Ovary (tissue), 7 donors: ENCODE measurements at regions not wholly inside any gene's neighbourhood (a gene's known extent, or its start where the extent isn't known, plus 50 kb on each side); places are given as distances from the start of the nearest gene placed in this dataset.

Experiments used
- DNase-seq, 5 donors: peaks; one replicate each; pipeline ENCODE4 v3.0.0-alpha.2; 2019 to 2020
- H3K27ac ChIP-seq, 2 donors: fragments of 200-600 bp; one replicate each; pipeline versions ENCODE4 v1.5.1 to v1.8.0; 2019 to 2022
- H3K27me3 ChIP-seq: fragments of 200-600 bp; one replicate; pipeline ENCODE4 v1.8.0; 2022
- H3K36me3 ChIP-seq: fragments of 200-600 bp; sonication (generic); one replicate; pipeline ENCODE4 v1.5.1; 2019
- H3K4me1 ChIP-seq: one replicate; pipeline ENCODE4 v1.8.1; 2013; ENCODE audit warnings: mild to moderate bottlenecking, moderate library complexity; ENCODE audit not compliant: insufficient read depth
- H3K4me3 ChIP-seq: fragments of 200-600 bp; sonication (generic); one replicate; pipeline ENCODE4 v1.5.1; 2017
- H3K9me3 ChIP-seq, 2 donors: fragments of 200-600 bp in 1 of 2; sonication (generic) in 1 of 2; one replicate each; pipeline versions ENCODE4 v1.5.1 to v1.8.1; 2013 to 2019; ENCODE audit warnings: mild to moderate bottlenecking in 1 of 2, moderate library complexity in 1 of 2
- EP300 ChIP-seq: sonication (generic); formaldehyde crosslinking; IDR thresholded peaks from one replicate; pipeline ENCODE4 v1.6.1; 2017; ENCODE audit warnings: antibody characterized with exemption
- POLR2A ChIP-seq: fragments of 450-650 bp; IDR thresholded peaks from one replicate; pipeline ENCODE4 v1.6.1; 2017; ENCODE audit warnings: antibody characterized with exemption, mild to moderate bottlenecking, moderate library complexity
- WGBS, 3 donors: extraction: QIAGEN DNeasy Blood & Tissue Kit in 1 of 3; methylation state at CpG; one replicate each; pipeline versions ENCODE4 v1.1.5 to v1.1.7; 2013 to 2017; 5-methylcytosine and 5-hydroxymethylcytosine counted together
- intact Hi-C, 4 donors: fragments of 100-400 bp; cut with DNase I; formaldehyde crosslinking; loops; one replicate each; pipeline versions ENCODE4 v1.11.0 to v1.15.1; 2022 to 2023
- TF ChIP-seq, protein P1 (sequence below), 3 donors: fragments of 450-650 bp in 2 of 3; fragments of 200-600 bp in 1 of 3; IDR thresholded peaks; one replicate each; pipeline versions ENCODE4 v1.5.1 to v1.8.0; 2016 to 2022; ENCODE audit warnings: antibody characterized with exemption in 3 of 3, mild to moderate bottlenecking in 1 of 3
- donor health status: DM: no; HTN: no; CAD: no; lungs with moderate emphysema.
- donor health status: DM: no; HTN: no; CAD: no.
- donor health status: Bipolar disorder and iron deficiency.
- donor health status: DM: no; HTN: no; CAD: no.
- donor health status: DM: yes; HTN: yes; CAD: no.

- no peaks in the 10 kb centered on the region for H3K36me3 ChIP-seq
- H3K4me3 ChIP-seq, result no peak overlapping the region
- no peaks in the 10 kb centered on the region for H3K4me1 ChIP-seq
- TF ChIP-seq, protein P1, sequence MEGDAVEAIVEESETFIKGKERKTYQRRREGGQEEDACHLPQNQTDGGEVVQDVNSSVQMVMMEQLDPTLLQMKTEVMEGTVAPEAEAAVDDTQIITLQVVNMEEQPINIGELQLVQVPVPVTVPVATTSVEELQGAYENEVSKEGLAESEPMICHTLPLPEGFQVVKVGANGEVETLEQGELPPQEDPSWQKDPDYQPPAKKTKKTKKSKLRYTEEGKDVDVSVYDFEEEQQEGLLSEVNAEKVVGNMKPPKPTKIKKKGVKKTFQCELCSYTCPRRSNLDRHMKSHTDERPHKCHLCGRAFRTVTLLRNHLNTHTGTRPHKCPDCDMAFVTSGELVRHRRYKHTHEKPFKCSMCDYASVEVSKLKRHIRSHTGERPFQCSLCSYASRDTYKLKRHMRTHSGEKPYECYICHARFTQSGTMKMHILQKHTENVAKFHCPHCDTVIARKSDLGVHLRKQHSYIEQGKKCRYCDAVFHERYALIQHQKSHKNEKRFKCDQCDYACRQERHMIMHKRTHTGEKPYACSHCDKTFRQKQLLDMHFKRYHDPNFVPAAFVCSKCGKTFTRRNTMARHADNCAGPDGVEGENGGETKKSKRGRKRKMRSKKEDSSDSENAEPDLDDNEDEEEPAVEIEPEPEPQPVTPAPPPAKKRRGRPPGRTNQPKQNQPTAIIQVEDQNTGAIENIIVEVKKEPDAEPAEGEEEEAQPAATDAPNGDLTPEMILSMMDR (IDR thresholded peaks at IDR 0.05), result no peak
- TF ChIP-seq POLR2A (no peak), EP300 (no peak)
- DNase-seq, result no peak
- H3K27ac ChIP-seq, result no peak overlapping the region
- H3K27me3 ChIP-seq, result no peaks in the 10 kb centered on the region
- 54 to 77% (median 58%) methylated on average over 1 of the region's 1 CpG for WGBS, 3 donors
- no peaks in the 10 kb centered on the region for H3K9me3 ChIP-seq
- intact Hi-C loops, result no loop called here
These were observed 76.4 kb upstream of the SLC1A1 start for GRCh38 chr9:4413856-4414255.

DNA sequence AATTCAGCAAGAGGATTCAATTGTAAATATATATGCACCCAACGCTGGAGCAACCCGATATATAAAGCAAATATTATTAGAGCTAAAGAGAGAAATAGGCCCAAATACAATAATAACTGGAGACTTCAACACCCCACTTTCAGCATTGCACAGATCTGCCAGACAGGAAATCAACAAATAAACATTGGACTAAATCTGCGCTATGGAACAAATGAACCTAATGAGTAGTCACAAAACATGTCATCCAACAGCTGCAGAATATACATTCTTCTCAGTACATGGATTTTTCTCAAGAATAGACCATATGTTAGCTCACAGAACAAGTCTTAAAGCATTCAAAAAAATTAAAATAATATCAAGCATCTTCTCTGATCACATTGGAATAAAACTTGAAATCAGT lies 86.1 kb upstream of the SLC1A1 start:
- no peak overlapping the region for H3K4me3 ChIP-seq
- no peak for DNase-seq
- TF ChIP-seq EP300 (no peak), POLR2A (no peak)
- TF ChIP-seq, protein P1 (IDR thresholded peaks at IDR 0.05), result no peak
- no peaks in the 10 kb centered on the region for H3K9me3 ChIP-seq
- H3K27me3 ChIP-seq, result no peaks in the 10 kb centered on the region
- no peaks in the 10 kb centered on the region for H3K36me3 ChIP-seq
- no peak overlapping the region for H3K27ac ChIP-seq
- 34 to 49% (median 38%) methylated on average over 3 of the region's 3 CpGs for WGBS, 3 donors
- no peaks in the 10 kb centered on the region for H3K4me1 ChIP-seq
- intact Hi-C loops, result no loop called here

DNA sequence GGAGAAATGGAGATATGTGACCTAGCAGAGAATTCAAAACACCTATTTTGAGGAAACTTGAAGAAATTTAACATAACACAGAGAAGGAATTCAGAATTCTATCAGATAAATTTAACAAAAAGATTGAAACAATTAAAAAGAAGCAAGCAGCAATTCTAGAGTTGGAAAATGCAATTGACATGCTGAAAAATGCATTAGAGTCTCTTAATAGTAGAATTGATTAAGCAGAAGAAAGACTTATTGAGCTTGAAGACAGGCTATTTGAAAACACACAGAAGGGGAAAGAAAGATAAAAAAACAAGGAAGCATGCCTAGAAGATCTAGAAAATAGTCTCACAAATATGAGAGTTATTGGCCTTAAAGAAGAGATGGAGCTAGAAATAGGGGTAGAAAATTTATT lies 87.8 kb upstream of the SLC1A1 start:
- Histone ChIP-seq H3K9me3 (no peaks in the 10 kb centered on the region), H3K27me3 (no peaks in the 10 kb centered on the region), H3K36me3 (no peaks in the 10 kb centered on the region), H3K4me3 (no peak overlapping the region), H3K4me1 (no peaks in the 10 kb centered on the region), H3K27ac (no peak overlapping the region)
- intact Hi-C loops, result no loop called here
- no peak for DNase-seq
- TF ChIP-seq, protein P1 (IDR thresholded peaks at IDR 0.05), result no peak
- no peak for TF ChIP-seq POLR2A

GRCh38 chr9:4400731-4401130 lies 89.5 kb upstream of the SLC1A1 start:
- Histone ChIP-seq H3K4me3 (no peak overlapping the region), H3K27ac (no peak overlapping the region), H3K9me3 (no peaks in the 10 kb centered on the region), H3K4me1 (no peaks in the 10 kb centered on the region), H3K36me3 (no peaks in the 10 kb centered on the region), H3K27me3 (no peaks in the 10 kb centered on the region)
- TF ChIP-seq POLR2A (no peak), EP300 (no peak)
- TF ChIP-seq, protein P1 (IDR thresholded peaks at IDR 0.05), result no peak
- intact Hi-C loops, result no loop called here
- WGBS, 3 donors, result 89 to 94% (median 90%) methylated on average over 3 of the region's 3 CpGs
- DNase-seq, result no peak

GRCh38 chr9:4397917-4398316 lies 92.4 kb upstream of the SLC1A1 start:
- intact Hi-C loops, result no loop called here
- H3K4me3 ChIP-seq, result no peak overlapping the region
- WGBS, 3 donors, result 55 to 60% (median 56%) methylated on average over 2 of the region's 2 CpGs

More at GRCh38 chr9:4397917-4398316, 92.4 kb upstream of the SLC1A1 start:
- TF ChIP-seq POLR2A (no peak), EP300 (no peak)
- TF ChIP-seq, protein P1 (IDR thresholded peaks at IDR 0.05), result no peak
- Histone ChIP-seq H3K4me1 (no peaks in the 10 kb centered on the region), H3K27me3 (no peaks in the 10 kb centered on the region), H3K9me3 (no peaks in the 10 kb centered on the region), H3K36me3 (no peaks in the 10 kb centered on the region), H3K27ac (no peak overlapping the region)
- no peak for DNase-seq
